Epithelial cell of proximal tubule (primary cell): ENCODE measurements at regions not wholly inside any gene's neighbourhood (a gene's known extent, or its start where the extent isn't known, plus 50 kb on each side); places are given as distances from the start of the nearest gene placed in this dataset.

ENCODE experiments used
- DNase-seq: peaks from one replicate; pipeline ENCODE4 v3.0.0-alpha.2; 2011; ENCODE audit warnings: low read depth
- H3K4me3 ChIP-seq: 2 replicates; pipeline ENCODE4 v1.5.1; 2011; ENCODE audit warnings: low read depth, mild to moderate bottlenecking, low read length
- CTCF ChIP-seq: conservative IDR thresholded peaks from 2 replicates; pipeline ENCODE4 v1.5.1; 2012; ENCODE audit warnings: low read depth, mild to moderate bottlenecking, low read length

DNA sequence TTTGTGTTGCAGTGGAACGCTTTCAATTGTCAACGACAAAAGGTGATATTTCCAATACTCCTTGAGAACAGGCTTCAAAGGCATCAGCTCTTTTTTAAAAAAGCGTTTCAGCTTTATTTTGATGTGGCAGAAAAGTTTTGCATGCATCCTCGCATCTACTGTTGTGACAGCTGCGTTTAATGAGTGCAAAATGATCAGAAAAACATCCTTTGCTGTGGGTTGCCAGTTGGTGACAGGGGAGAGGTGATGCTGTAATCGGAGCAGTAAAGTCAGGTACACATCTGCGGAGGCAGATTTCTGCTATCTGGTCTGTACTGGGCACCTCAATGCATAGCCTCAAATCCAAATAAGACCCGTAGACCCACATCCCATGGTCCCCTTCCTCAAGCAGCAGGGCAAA lies 91.9 kb upstream of the POU3F3 start:
- H3K4me3 ChIP-seq = no peak overlapping the region
- DNase-seq = no peak
- TF ChIP-seq CTCF = no peak

DNA sequence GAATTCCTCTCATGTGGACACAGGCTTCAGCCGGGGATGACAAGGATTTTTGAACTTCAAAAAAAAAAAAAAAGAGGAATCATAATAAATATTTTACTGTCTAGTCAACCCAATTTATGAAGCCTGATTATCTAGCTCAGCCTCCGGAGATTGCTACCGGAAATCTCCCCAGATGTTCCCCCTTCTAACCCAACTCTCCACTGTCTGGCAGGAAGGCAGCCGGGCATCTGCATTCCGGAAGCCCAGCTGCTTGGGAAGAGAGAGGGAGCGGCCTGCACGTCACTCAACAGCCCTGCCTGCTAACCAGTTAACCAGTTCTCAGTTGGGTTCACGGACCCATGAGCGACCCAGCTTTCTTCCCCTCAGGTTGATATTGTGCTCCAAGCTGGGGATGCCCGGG lies 87.2 kb upstream of the POU3F3 start:
- TF ChIP-seq CTCF = no peak
- DNase-seq = no peak
- no peak overlapping the region for H3K4me3 ChIP-seq

DNA sequence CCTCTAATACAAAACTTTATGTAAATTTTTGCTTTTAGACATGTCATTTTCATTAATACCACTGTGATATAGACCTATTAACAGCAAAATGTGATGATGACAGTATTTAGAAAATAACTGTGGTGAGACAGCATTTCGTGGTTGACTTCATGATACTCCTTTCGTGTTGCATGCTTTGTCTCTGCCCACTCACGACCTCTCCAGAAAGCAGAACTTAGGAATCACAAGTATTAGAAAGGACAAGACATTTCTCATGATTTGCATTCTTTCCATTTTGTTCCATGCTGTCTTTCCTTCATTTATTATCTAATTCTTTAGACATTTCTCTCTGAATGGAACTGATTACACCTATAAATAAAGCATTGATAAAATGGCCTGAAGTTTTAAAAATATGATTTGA lies 85.2 kb upstream of the POU3F3 start:
- TF ChIP-seq CTCF = no peak
- H3K4me3 ChIP-seq = no peak overlapping the region
- peak; percentile 44 for DNase-seq

DNA sequence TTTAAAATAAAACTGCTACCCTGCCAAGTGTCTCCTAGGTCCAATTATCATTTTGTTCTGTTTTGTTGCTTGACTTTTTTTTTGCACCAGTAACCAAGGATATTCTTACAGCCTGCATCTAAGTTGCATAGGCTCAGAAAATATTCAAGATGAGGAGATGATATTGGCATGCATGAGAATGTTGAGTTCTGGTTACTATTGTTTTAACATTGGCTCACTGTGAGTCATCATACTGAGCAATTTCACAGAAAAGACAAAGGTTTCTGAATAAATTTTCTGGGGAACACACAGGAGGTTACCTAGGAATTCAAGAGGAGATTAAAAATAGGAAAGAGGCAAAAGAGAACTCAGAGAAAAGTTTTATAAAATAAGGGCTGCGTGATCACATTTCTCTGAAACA lies 84.8 kb upstream of the POU3F3 start:
- H3K4me3 ChIP-seq = no peak overlapping the region
- peak; percentile 86 for DNase-seq
- TF ChIP-seq CTCF = no peak

DNA sequence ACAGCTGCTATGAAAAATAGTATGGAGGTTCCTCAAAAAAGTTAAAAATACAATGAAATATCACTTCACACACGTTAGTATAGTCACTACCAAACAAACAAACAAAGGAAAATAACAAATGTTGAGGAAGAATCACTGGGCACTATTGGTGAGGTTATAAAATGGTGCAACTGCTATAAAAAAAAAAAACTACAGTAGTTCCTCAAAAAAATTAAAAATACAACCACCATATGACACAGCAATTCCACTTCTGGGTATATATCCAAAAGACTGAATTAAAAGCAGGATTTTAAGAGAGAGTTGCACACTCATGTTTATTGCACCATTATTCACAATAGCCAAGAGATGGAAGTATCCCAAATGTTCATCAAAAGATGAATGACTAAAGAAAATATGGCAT lies 80.9 kb upstream of the POU3F3 start:
- no peak overlapping the region for H3K4me3 ChIP-seq
- no peak for DNase-seq
- no peak for TF ChIP-seq CTCF

DNA sequence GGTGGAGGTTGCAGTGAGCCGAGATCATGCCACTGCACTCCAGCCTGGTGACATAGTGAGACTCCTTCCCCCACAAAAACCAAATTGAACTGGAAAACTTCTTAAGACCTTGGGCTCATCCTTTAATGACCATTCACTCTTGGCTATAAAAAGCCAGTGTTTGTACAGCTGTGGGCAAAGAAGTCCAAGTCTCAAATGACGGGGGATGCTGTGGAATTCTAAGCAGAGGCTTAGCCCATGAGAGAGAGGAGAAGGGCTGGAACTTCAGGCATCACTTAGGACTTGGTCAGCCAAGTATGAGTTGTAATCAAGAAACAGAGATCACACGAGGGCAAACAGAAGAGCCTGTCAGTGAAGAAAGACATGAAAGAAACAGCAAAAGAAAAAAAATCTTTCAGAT lies 79.3 kb upstream of the POU3F3 start:
- no peak for DNase-seq
- H3K4me3 ChIP-seq = no peak overlapping the region
- TF ChIP-seq CTCF = no peak

DNA sequence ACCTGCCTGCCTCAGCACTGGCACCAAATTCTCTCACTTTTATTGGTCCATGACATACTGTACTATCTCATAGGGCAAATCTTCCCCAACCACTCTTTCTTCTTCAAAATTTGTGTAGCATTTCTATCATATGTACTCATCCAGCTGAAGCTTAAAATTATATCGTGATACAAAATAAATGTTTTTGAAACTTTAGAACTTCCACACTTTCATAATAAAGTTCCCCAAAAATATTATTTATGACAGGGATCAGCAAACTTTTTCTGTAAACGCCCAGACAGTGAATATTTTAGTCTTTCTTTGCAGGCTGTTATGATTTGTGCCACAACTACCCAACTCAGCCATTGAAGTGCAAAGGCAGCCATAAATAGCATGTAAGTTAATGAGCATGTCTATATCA lies 76.2 kb upstream of the POU3F3 start:
- H3K4me3 ChIP-seq = no peak overlapping the region
- DNase-seq = no peak
- no peak for TF ChIP-seq CTCF
